ENCODE measurements at regions not wholly inside any gene's neighbourhood (a gene's known extent, or its start where the extent isn't known, plus 50 kb on each side); places are given as distances from the start of the nearest gene placed in this dataset.

GRCh38 chr2:16978301-16978700 is 312.7 kb upstream of the CYRIA start:
- H3K36me3 ChIP-seq (replicated peaks in 1 of 2; ENCODE audit: control insufficient read depth in 1 of 2, insufficient read depth in 2 of 2, low read length in 1 of 2) = no peaks in the 10 kb centered on the region
- no peaks in the 10 kb centered on the region for H4K20me1 ChIP-seq (ENCODE audit: insufficient read depth)
- H3K9me2 ChIP-seq = no peaks in the 10 kb centered on the region
- no peak overlapping the region for H3K27ac ChIP-seq (ENCODE audit: low read depth in 2 of 2, low read length in 1 of 2)
- ChIA-PET CTCF (no interaction called here), POLR2A (no interaction called here)
- no peaks in the 10 kb centered on the region for H3K27me3 ChIP-seq (ENCODE audit: insufficient read depth)
- no peak for DNase-seq
- H3K9me3 ChIP-seq = no peaks in the 10 kb centered on the region
- no peaks in the 10 kb centered on the region for H3F3A ChIP-seq (replicated peaks; ENCODE audit: insufficient read depth)
- TF ChIP-seq GATA2 (CRISPR knock-in tag; IDR thresholded peaks at IDR 0.05) (no peak), FOXM1 (IDR thresholded peaks at IDR 0.05; ENCODE audit: low read depth) (no peak), NFIC (IDR thresholded peaks at IDR 0.05; ENCODE audit: borderline replicate concordance) (no peak), ZBTB33 (IDR thresholded peaks at IDR 0.05; ENCODE audit: borderline replicate concordance, low read depth) (no peak), YY1 (IDR thresholded peaks at IDR 0.05; ENCODE audit: low read depth) (no peak), MAX (IDR thresholded peaks at IDR 0.05; ENCODE audit: low read depth) (no peak), TEAD4 (IDR thresholded peaks at IDR 0.05; ENCODE audit: borderline replicate concordance, insufficient read depth) (no peak), TAF1 (IDR thresholded peaks at IDR 0.05; ENCODE audit: borderline replicate concordance, low read depth, low read length) (no peak), MEF2A (IDR thresholded peaks at IDR 0.05; ENCODE audit: borderline replicate concordance, low read depth) (no peak), USF2 (IDR thresholded peaks at IDR 0.05; ENCODE audit: borderline replicate concordance, low read depth, low read length) (no peak), JUND (IDR thresholded peaks at IDR 0.05) (no peak), EP300 (IDR thresholded peaks at IDR 0.05; ENCODE audit: borderline replicate concordance in 1 of 2, low read depth in 1 of 2, low read length in 1 of 2) (no peak)
- no peak overlapping the region for H3K4me2 ChIP-seq
- no peaks in the 10 kb centered on the region for H3K4me1 ChIP-seq (ENCODE audit: control insufficient read depth in 1 of 2, insufficient read depth in 2 of 2, low read depth in 1 of 2, low read length in 1 of 2)
- 18% methylated on average over 1 of the region's 1 CpG for WGBS (ENCODE audit: low lambda C conversion rate)
- no peak overlapping the region for H2AFZ ChIP-seq (ENCODE audit: low read depth)
- H3K4me3 ChIP-seq (ENCODE audit: low read depth in 2 of 2, low read length in 1 of 2) = no peak overlapping the region
- no peak overlapping the region for H3K9ac ChIP-seq
- no peaks in the 10 kb centered on the region for H3K79me2 ChIP-seq (ENCODE audit: insufficient read depth)

GRCh38 chr2:16974688-16975087 is 309.1 kb upstream of the CYRIA start:
- no peak overlapping the region for H3K4me2 ChIP-seq
- no peak for TF ChIP-seq RCOR1 (IDR thresholded peaks at IDR 0.05; ENCODE audit: low read length)
- TF ChIP-seq EZH2phosphoT487 (IDR thresholded peaks at IDR 0.05; ENCODE audit: borderline replicate concordance, low read depth) = no peak
- TF ChIP-seq ZBTB33 (IDR thresholded peaks at IDR 0.05; ENCODE audit: borderline replicate concordance, low read depth) = no peak
- TF ChIP-seq SIN3A (IDR thresholded peaks at IDR 0.05; ENCODE audit: borderline replicate concordance, low read depth, low read length) = no peak
- TF ChIP-seq USF1 (IDR thresholded peaks at IDR 0.05; ENCODE audit: borderline replicate concordance, low read depth) = no peak
- no peak for TF ChIP-seq TCF12 (IDR thresholded peaks at IDR 0.05)
- TF ChIP-seq IRF3 (IDR thresholded peaks at IDR 0.05; ENCODE audit: low read depth, low read length) = no peak
- TF ChIP-seq YY1 (IDR thresholded peaks at IDR 0.05; ENCODE audit: low read depth) = no peak
- no peak for TF ChIP-seq RXRA (IDR thresholded peaks at IDR 0.05; ENCODE audit: borderline replicate concordance, low read depth)
- no peaks in the 10 kb centered on the region for H3K9me3 ChIP-seq
- ChIA-PET POLR2A (no interaction called here), CTCF (no interaction called here)
- H3K27me3 ChIP-seq (ENCODE audit: insufficient read depth) = no peaks in the 10 kb centered on the region
- no peaks in the 10 kb centered on the region for H3K9me2 ChIP-seq
- no peaks in the 10 kb centered on the region for H3K36me3 ChIP-seq (replicated peaks in 1 of 2; ENCODE audit: control insufficient read depth in 1 of 2, insufficient read depth in 2 of 2, low read length in 1 of 2)
- H3K4me1 ChIP-seq (ENCODE audit: control insufficient read depth in 1 of 2, insufficient read depth in 2 of 2, low read depth in 1 of 2, low read length in 1 of 2) = no peaks in the 10 kb centered on the region
- H3K4me3 ChIP-seq (ENCODE audit: low read depth in 2 of 2, low read length in 1 of 2) = no peak overlapping the region
- H3F3A ChIP-seq (replicated peaks; ENCODE audit: insufficient read depth) = no peaks in the 10 kb centered on the region
- no peak overlapping the region for H3K9ac ChIP-seq
- no peaks in the 10 kb centered on the region for H3K79me2 ChIP-seq (ENCODE audit: insufficient read depth)
- DNase-seq = no peak
- no peak overlapping the region for H3K27ac ChIP-seq (ENCODE audit: low read depth in 2 of 2, low read length in 1 of 2)
- no peak overlapping the region for H2AFZ ChIP-seq (ENCODE audit: low read depth)
- H4K20me1 ChIP-seq (ENCODE audit: insufficient read depth) = no peaks in the 10 kb centered on the region
